Astrocyte (in vitro differentiated cells and primary cell): ENCODE measurements at regions not wholly inside any gene's neighbourhood (a gene's known extent, or its start where the extent isn't known, plus 50 kb on each side); places are given as distances from the start of the nearest gene placed in this dataset.

Experiments used
- CTCF ChIP-seq: IDR thresholded peaks from 2 replicates; pipeline ENCODE4 v1.5.1; 2011; ENCODE audit warnings: low read depth, mild to moderate bottlenecking, inconsistent platforms, low read length, moderate library complexity; ENCODE audit not compliant: insufficient read depth
- EZH2 ChIP-seq: IDR thresholded peaks from 2 replicates; pipeline ENCODE4 v1.6.1; 2012; ENCODE audit warnings: mild to moderate bottlenecking, low read length, inconsistent platforms; ENCODE audit not compliant: insufficient read depth

GRCh38 chr10:117462424-117462792 lies 80.1 kb upstream of the EMX2 start:
- TF ChIP-seq EZH2 (no peak), CTCF (no peak)
